Stomach smooth muscle (tissue), 2 donors: ENCODE measurements at regions not wholly inside any gene's neighbourhood (a gene's known extent, or its start where the extent isn't known, plus 50 kb on each side); places are given as distances from the start of the nearest gene placed in this dataset.

Experiments
- H3K27ac ChIP-seq: one replicate; pipeline ENCODE4 v1.7.0; 2013; ENCODE audit warnings: mild to moderate bottlenecking, low read length, inconsistent platforms
- H3K27me3 ChIP-seq, 2 donors: one replicate each; pipeline ENCODE4 v1.7.0; 2013; ENCODE audit warnings: low read length in 2 of 2; ENCODE audit not compliant: insufficient read depth in 2 of 2, control insufficient read depth in 1 of 2
- H3K36me3 ChIP-seq, 2 donors: one replicate each; pipeline ENCODE4 v1.7.0; 2013; ENCODE audit warnings: low read length in 2 of 2; ENCODE audit not compliant: control insufficient read depth in 2 of 2, insufficient read depth in 2 of 2
- H3K4me1 ChIP-seq: one replicate; pipeline ENCODE4 v1.7.0; 2013; ENCODE audit warnings: low read length; ENCODE audit not compliant: control insufficient read depth, insufficient read depth
- H3K4me3 ChIP-seq, 2 donors: one replicate each; pipeline ENCODE4 v1.7.0; 2013; ENCODE audit warnings: low read length in 2 of 2
- H3K9ac ChIP-seq, 2 donors: one replicate each; pipeline ENCODE4 v1.7.0; 2013; ENCODE audit warnings: low read length in 2 of 2, mild to moderate bottlenecking in 1 of 2
- H3K9me3 ChIP-seq, 2 donors: one replicate each; pipeline ENCODE4 v1.7.0; 2013; ENCODE audit warnings: low read length in 2 of 2; ENCODE audit not compliant: control insufficient read depth in 2 of 2
- donor health status: healthy.
- donor health status: Pancreatic carcinoma.

DNA sequence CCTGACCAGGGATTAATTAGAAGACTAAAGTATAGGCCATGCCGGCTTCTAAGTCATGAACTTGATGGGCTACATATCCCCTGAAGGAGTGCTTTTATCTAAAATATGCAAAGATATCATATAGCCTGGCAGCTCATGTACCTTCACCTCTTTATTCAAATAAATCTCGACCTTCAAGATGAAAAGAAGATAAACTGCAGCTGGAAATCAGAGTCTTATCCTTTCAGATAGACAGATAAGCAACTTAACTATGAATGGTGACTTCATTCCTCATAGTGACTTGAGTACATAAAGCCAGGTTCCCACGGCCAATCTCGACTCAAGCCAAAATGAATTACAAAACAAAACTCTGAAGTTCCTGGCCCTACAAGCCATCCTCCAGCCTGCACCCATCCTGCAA, 165.3 kb upstream of the KLHL29 start:
- peaks cover 2% of the 10 kb centered on the region for H3K4me1 ChIP-seq

GRCh38 chr2:23220513-23221094, 164.4 kb upstream of the KLHL29 start:
- no peak overlapping the region for H3K4me3 ChIP-seq
- H3K4me1 ChIP-seq, result peaks cover 2% of the 10 kb centered on the region
- no peak overlapping the region for H3K9ac ChIP-seq

More for the DNA sequence above, 165.3 kb upstream of the KLHL29 start:
- Histone ChIP-seq H3K27ac (no peak overlapping the region), H3K9ac (no peak overlapping the region), H3K9me3 (peaks cover 0 to 12% of the 10 kb centered on the region in 2 donors), H3K27me3 (no peaks in the 10 kb centered on the region), H3K36me3 (no peaks in the 10 kb centered on the region), H3K4me3 (no peak overlapping the region)

DNA sequence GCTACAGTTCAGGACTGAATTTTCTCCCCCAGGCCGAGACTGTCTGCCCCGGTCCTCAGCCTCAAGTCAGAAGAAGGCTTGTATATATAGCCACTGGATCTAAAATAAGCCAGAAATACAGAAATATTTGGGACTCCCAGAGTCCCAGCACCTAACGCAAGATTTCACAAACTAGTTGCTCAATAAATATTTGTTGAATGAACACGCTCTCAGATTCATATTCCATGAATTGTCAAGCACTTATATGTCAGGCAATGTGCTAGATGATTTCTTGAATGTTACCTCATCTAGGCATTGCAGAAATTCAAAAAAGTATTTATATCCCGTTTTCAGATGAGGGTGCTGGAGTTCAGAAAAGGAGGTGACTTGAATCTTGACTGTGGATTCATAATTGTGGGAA, 163.7 kb upstream of the KLHL29 start:
- Histone ChIP-seq H3K4me3 (no peak overlapping the region), H3K27ac (no peak overlapping the region), H3K27me3 (no peaks in the 10 kb centered on the region), H3K4me1 (peaks cover 2% of the 10 kb centered on the region), H3K9me3 (peaks cover 0 to 3% of the 10 kb centered on the region in 2 donors), H3K36me3 (no peaks in the 10 kb centered on the region), H3K9ac (no peak overlapping the region)

More at GRCh38 chr2:23220513-23221094, 164.4 kb upstream of the KLHL29 start:
- no peaks in the 10 kb centered on the region for H3K27me3 ChIP-seq
- no peak overlapping the region for H3K27ac ChIP-seq
- H3K9me3 ChIP-seq, result peaks cover 0 to 8% of the 10 kb centered on the region in 2 donors
- H3K36me3 ChIP-seq, result no peaks in the 10 kb centered on the region

- no peak overlapping the region for H3K9ac ChIP-seq
- H3K9me3 ChIP-seq, result no peaks in the 10 kb centered on the region
- H3K36me3 ChIP-seq, result no peaks in the 10 kb centered on the region
- H3K27ac ChIP-seq, result no peak overlapping the region
- H3K27me3 ChIP-seq, result no peaks in the 10 kb centered on the region
- peaks cover 2% of the 10 kb centered on the region for H3K4me1 ChIP-seq
- no peak overlapping the region for H3K4me3 ChIP-seq
Measured at GRCh38 chr2:23221901-23222300, 163.1 kb upstream of the KLHL29 start.

DNA sequence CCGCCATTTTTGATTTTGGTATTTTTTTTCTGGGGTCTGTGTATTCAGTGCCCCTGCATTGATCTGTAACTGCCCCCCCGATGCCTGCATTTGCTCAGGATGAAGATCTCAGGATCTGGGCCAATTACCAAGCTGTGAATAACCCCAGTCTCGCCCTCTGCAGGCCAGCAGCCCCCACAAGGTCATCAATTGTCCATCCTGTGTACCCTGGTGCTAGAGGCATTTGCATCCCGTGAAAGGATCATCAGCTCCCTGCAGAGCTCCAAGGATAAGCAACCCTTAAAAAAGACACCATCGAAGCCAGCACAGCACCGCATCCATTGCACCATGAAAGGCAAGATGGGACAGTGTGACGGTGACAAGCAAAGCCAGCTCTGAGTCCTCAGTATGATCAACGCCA, 154.1 kb upstream of the KLHL29 start:
- Histone ChIP-seq H3K27me3 (no peaks in the 10 kb centered on the region), H3K27ac (no peak overlapping the region), H3K9ac (no peak overlapping the region), H3K4me3 (no peak overlapping the region), H3K36me3 (no peaks in the 10 kb centered on the region), H3K4me1 (no peaks in the 10 kb centered on the region), H3K9me3 (no peaks in the 10 kb centered on the region)

GRCh38 chr2:23231865-23232264, 153.1 kb upstream of the KLHL29 start:
- H3K27me3 ChIP-seq, result no peaks in the 10 kb centered on the region
- H3K4me1 ChIP-seq, result no peaks in the 10 kb centered on the region
- no peaks in the 10 kb centered on the region for H3K9me3 ChIP-seq
- no peak overlapping the region for H3K4me3 ChIP-seq
- no peaks in the 10 kb centered on the region for H3K36me3 ChIP-seq
- no peak overlapping the region for H3K27ac ChIP-seq
- no peak overlapping the region for H3K9ac ChIP-seq

DNA sequence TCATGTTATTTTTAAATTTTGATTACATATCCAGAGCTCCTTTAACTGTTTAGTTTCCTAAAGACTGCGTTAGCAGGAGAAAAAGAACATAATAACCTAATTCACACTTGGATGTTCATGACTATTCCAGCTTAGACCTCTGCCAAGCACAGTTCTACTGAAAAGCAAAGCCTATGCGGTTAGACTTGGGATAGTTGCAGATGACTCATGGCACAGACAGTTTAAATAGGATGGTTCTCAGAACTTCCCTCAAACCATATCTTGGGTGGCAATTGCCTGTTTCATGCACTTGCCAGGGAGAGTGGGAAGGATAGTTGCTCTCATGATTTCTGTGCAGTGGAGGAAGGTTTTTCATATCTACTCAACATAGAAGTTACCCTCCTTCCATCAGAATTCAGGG, 149.7 kb upstream of the KLHL29 start:
- no peak overlapping the region for H3K4me3 ChIP-seq
- H3K27ac ChIP-seq, result no peak overlapping the region
- H3K27me3 ChIP-seq, result no peaks in the 10 kb centered on the region
- H3K36me3 ChIP-seq, result no peaks in the 10 kb centered on the region
- no peaks in the 10 kb centered on the region for H3K9me3 ChIP-seq
- no peaks in the 10 kb centered on the region for H3K4me1 ChIP-seq
- H3K9ac ChIP-seq, result no peak overlapping the region

DNA sequence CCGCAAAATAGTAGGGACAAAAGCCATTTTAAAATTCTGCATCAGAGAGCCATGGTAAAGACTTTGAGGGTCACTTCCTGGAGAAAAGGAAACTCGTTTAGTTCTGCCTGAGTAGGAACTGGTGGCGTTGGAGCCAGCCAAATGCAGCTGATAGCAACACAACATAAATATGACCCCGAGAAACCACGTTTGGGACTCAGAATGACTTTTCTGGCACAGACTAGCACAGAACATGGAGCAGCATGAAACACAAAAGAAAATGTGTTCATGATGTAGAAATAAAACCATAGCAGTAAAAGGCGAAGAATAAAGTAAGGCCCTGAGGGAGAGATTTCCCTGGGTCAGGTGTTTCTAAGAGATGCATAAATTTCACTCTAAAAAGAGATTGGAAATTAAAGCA, 149.2 kb upstream of the KLHL29 start:
- no peaks in the 10 kb centered on the region for H3K36me3 ChIP-seq
- H3K4me1 ChIP-seq, result no peaks in the 10 kb centered on the region
- H3K9me3 ChIP-seq, result no peaks in the 10 kb centered on the region
- H3K9ac ChIP-seq, result no peak overlapping the region
- H3K27me3 ChIP-seq, result no peaks in the 10 kb centered on the region
- no peak overlapping the region for H3K27ac ChIP-seq
- H3K4me3 ChIP-seq, result no peak overlapping the region

- H3K27ac ChIP-seq, result no peak overlapping the region
- no peaks in the 10 kb centered on the region for H3K27me3 ChIP-seq
- no peak overlapping the region for H3K4me3 ChIP-seq
- no peaks in the 10 kb centered on the region for H3K4me1 ChIP-seq
- no peaks in the 10 kb centered on the region for H3K36me3 ChIP-seq
- H3K9me3 ChIP-seq, result no peaks in the 10 kb centered on the region
- no peak overlapping the region for H3K9ac ChIP-seq
Measured at GRCh38 chr2:23237147-23237546, 147.8 kb upstream of the KLHL29 start.

DNA sequence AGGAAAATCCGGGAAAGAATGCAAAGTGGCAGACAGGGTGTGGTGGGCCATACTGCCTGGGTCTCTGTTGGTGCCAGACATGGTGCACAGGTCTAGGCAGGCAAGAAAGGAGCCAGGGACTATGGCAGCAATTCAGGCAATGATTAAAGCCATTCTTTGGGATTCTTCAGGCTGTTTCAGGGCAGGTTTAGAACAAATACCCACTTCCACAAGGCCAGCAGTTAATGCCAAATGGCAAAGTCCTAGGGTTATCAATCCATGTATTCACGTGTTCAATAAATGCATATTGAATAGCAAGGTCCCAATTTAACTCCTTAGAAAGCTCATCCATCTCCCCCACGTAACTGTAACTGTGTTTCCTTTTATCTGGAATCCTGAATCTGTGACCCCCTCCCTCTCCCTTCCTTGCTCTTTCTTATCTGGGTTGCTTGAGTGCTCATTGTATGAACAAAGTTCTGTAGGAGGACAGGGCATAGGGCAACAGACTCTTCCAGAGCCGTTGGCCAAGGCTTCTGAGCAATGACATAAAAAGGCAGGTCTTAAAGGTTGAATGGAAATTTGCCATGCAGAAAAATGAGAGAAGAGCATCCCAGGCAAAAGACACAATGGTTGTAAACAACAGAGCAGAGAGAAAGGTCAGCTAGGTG, 146.8 kb upstream of the KLHL29 start:
- Histone ChIP-seq H3K9ac (no peak overlapping the region), H3K4me3 (no peak overlapping the region), H3K9me3 (no peaks in the 10 kb centered on the region), H3K36me3 (no peaks in the 10 kb centered on the region), H3K4me1 (no peaks in the 10 kb centered on the region), H3K27me3 (no peaks in the 10 kb centered on the region), H3K27ac (no peak overlapping the region)

DNA sequence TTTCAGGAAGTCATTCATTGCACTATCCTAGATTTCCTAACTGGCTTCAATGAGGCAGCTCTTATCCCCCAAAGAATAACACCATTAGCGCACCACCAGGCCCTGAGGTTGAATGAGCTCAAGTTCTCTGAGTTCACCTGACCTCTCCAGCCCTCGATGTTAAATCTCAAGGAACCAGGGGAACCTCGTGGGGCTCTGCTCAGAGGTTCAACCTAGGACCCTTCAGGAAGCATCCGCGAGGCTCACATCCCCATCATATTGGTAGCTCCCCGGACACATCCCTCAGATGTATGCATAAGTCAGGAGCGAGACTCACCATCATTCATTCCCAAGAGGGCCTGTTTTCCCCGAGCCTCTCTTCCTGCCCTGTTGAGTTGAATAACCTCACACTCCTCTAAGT, 145.6 kb upstream of the KLHL29 start:
- no peak overlapping the region for H3K4me3 ChIP-seq
- no peaks in the 10 kb centered on the region for H3K4me1 ChIP-seq
- no peaks in the 10 kb centered on the region for H3K27me3 ChIP-seq

More for the DNA sequence above, 145.6 kb upstream of the KLHL29 start:
- H3K9ac ChIP-seq, result no peak overlapping the region
- H3K36me3 ChIP-seq, result no peaks in the 10 kb centered on the region
- no peaks in the 10 kb centered on the region for H3K9me3 ChIP-seq
- no peak overlapping the region for H3K27ac ChIP-seq
